Keratinocyte (primary cell): ENCODE measurements at regions not wholly inside any gene's neighbourhood (a gene's known extent, or its start where the extent isn't known, plus 50 kb on each side); places are given as distances from the start of the nearest gene placed in this dataset.

Source experiments
- EZH2 ChIP-seq: IDR thresholded peaks from one replicate; pipeline ENCODE4 v1.6.1; 2012; ENCODE audit warnings: inconsistent platforms, mild to moderate bottlenecking, low read length, moderate library complexity
- TF ChIP-seq, protein P1 (sequence below), 3 experiments: IDR thresholded peaks in 1 of 3; conservative IDR thresholded peaks in 1 of 3; optimal IDR thresholded peaks in 1 of 3; 2 replicates in 2 of 3; 3 replicates in 1 of 3; pipeline versions ENCODE3 to v1.5.1; 2011; ENCODE audit warnings: low read length in 3 of 3, mild to moderate bottlenecking in 3 of 3, moderate library complexity in 2 of 3, control low read depth in 1 of 3, inconsistent platforms in 1 of 3; ENCODE audit not compliant: insufficient read depth in 2 of 3; ENCODE audit errors: extremely low read depth in 1 of 3

DNA sequence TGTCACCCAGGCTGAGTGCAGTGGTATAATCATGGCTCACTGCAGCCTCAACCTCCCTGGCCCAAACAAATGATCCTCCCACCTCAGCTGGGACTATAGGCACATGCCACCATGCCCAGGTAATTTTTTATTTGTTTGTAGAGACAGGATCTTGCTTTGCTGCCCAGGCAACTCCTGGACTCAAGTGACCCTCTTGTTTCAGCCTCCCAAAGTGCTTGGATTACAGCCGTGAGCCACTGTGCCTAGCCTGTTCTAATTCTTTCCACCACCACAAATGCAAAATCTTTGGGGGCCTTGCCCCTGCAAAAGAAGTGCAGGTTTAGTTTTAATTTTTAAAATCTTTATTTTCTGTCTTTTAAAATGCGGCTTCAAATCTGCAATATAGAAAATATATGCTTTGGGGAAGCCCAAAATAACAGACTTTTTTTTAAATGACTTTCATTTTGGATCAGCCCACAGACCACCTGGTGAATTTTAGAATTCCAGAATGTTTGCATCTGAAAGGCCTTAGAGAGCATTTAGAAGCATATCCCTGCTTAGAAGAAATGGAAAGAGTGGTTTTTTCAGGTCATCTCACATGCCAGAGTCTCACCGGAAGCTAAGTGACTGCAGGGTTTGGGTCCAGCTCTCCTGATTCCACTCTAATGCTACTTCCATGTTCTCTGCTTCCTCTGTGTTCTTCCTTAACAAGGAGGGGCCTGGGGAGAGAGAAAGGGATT is 111.4 kb upstream of the FER start:
- TF ChIP-seq, protein P1, sequence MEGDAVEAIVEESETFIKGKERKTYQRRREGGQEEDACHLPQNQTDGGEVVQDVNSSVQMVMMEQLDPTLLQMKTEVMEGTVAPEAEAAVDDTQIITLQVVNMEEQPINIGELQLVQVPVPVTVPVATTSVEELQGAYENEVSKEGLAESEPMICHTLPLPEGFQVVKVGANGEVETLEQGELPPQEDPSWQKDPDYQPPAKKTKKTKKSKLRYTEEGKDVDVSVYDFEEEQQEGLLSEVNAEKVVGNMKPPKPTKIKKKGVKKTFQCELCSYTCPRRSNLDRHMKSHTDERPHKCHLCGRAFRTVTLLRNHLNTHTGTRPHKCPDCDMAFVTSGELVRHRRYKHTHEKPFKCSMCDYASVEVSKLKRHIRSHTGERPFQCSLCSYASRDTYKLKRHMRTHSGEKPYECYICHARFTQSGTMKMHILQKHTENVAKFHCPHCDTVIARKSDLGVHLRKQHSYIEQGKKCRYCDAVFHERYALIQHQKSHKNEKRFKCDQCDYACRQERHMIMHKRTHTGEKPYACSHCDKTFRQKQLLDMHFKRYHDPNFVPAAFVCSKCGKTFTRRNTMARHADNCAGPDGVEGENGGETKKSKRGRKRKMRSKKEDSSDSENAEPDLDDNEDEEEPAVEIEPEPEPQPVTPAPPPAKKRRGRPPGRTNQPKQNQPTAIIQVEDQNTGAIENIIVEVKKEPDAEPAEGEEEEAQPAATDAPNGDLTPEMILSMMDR (optimal IDR thresholded peaks at IDR 0.05 in 1 of 3, IDR thresholded peaks at IDR 0.05 in 1 of 3, conservative IDR thresholded peaks at IDR 0.05 in 1 of 3; ENCODE audit: extremely low read depth in 1 of 3, insufficient read depth in 2 of 3, low read length in 3 of 3) = no peak
- TF ChIP-seq EZH2 = no peak
